Stomach (tissue), 8 donors: ENCODE measurements at regions not wholly inside any gene's neighbourhood (a gene's known extent, or its start where the extent isn't known, plus 50 kb on each side); places are given as distances from the start of the nearest gene placed in this dataset.
"Not testable (repeated sequence)": the region's sequence is repeated elsewhere in the genome, so short reads cannot be mapped to it uniquely, and the experiment has no call there.

ENCODE experiments used
- DNase-seq, 2 donors: peaks; one replicate each; pipeline versions ENCODE4 v3.0.0 to v3.0.0-alpha.2; 2013 to 2019
- H3K27ac ChIP-seq, 5 donors: fragments of 200-600 bp in 4 of 5; sonication (generic) in 4 of 5; one replicate each; pipeline ENCODE4 v1.5.1; 2013 to 2019; ENCODE audit warnings: mild to moderate bottlenecking in 1 of 5, moderate library complexity in 1 of 5
- H3K27me3 ChIP-seq, 3 donors: fragments of 200-600 bp; sonication (generic); one replicate each; pipeline ENCODE4 v1.5.1; 2017 to 2019; ENCODE audit warnings: mixed run types in 1 of 3
- H3K36me3 ChIP-seq, 4 donors: fragments of 200-600 bp; sonication (generic); 1 replicate in 3 of 4; 2 replicates in 1 of 4; pipeline ENCODE4 v1.5.1; 2016 to 2019
- H3K4me1 ChIP-seq, 4 donors: fragments of 200-600 bp; sonication (generic); one replicate each; pipeline ENCODE4 v1.5.1; 2016 to 2019
- H3K4me3 ChIP-seq, 4 donors: fragments of 200-600 bp; sonication (generic) in 3 of 4; one replicate each; pipeline ENCODE4 v1.5.1; 2016 to 2019; ENCODE audit warnings: mild to moderate bottlenecking in 1 of 4
- H3K9me3 ChIP-seq, 4 donors: fragments of 200-600 bp; sonication (generic); one replicate each; pipeline ENCODE4 v1.5.1; 2016 to 2019
- CTCF ChIP-seq, 7 experiments: fragments of 450-650 bp in 4 of 7; fragments of 200-600 bp in 3 of 7; sonication (generic) in 3 of 7; IDR thresholded peaks; one replicate each; pipeline ENCODE4 v1.5.1; 2016 to 2019; ENCODE audit warnings: antibody characterized with exemption in 7 of 7, control low read depth in 2 of 7, mild to moderate bottlenecking in 1 of 7
- EP300 ChIP-seq: sonication (generic); formaldehyde crosslinking; IDR thresholded peaks from one replicate; pipeline ENCODE4 v1.6.1; 2017; ENCODE audit warnings: antibody characterized with exemption
- POLR2A ChIP-seq, 4 donors: fragments of 450-650 bp; IDR thresholded peaks; one replicate each; pipeline ENCODE4 v1.6.1; 2016; ENCODE audit warnings: antibody characterized with exemption in 4 of 4, control low read depth in 2 of 4, mild to moderate bottlenecking in 1 of 4, moderate library complexity in 1 of 4
- POLR2AphosphoS5 ChIP-seq, 3 donors: sonication (generic); formaldehyde crosslinking; IDR thresholded peaks; one replicate each; pipeline ENCODE4 v1.6.1; 2016; ENCODE audit warnings: antibody characterized with exemption in 3 of 3
- WGBS, 5 donors: extraction: QIAGEN DNeasy Blood & Tissue Kit in 3 of 5; methylation state at CpG; one replicate each; pipeline versions ENCODE4 v1.1.5 to v1.1.7; 2013 to 2018; 5-methylcytosine and 5-hydroxymethylcytosine counted together
- intact Hi-C: fragments of 100-400 bp; cut with DNase I; formaldehyde crosslinking; loops from one replicate; pipeline ENCODE4 v1.15.1; 2023; ENCODE audit warnings: low total_unique reads
- donor health status: healthy with polysubstance abuse.
- donor health status: Bipolar disorder and iron deficiency.
- donor health status: healthy.

DNA sequence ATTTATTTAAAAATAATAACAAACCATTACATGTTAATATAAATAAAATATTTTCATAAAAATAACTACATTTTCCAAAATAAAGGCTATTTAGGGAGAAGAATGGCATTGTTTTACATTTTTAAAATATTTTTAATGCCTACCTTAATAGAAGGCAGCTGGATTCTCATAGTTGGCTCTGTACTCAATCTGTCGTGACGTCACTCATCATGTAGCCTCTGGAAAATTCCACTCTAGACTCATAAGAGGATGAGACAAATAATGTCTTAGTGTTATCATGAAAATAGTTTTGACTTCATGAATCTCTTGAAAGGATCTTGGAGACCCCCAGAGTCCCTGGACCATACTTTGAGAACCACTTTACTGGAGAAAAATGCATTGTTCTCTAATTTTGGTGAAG is 93.1 kb downstream of the NXNL2 start:
- DNase-seq: no peak
- Histone ChIP-seq H3K4me1 (no peaks in the 10 kb centered on the region), H3K4me3 (no peak overlapping the region), H3K27me3 (no peaks in the 10 kb centered on the region), H3K9me3 (peaks cover 0 to 3% (median 0%) of the 10 kb centered on the region in 4 donors), H3K36me3 (no peaks in the 10 kb centered on the region), H3K27ac (no peak overlapping the region)
- intact Hi-C loops: no loop called here
- WGBS, 5 donors: 75 to 96% (median 83%) methylated on average over 2 of the region's 2 CpGs
- TF ChIP-seq POLR2A (IDR thresholded peaks at IDR 0.05) (no peak), EP300 (no peak), POLR2AphosphoS5 (IDR thresholded peaks at IDR 0.05) (no peak), CTCF (IDR thresholded peaks at IDR 0.05) (no peak)

GRCh38 chr9:88628811-88629210 is 93.8 kb downstream of the NXNL2 start:
- H3K4me1 ChIP-seq: no peaks in the 10 kb centered on the region
- intact Hi-C loops: no loop called here
- no peak for TF ChIP-seq POLR2AphosphoS5 (IDR thresholded peaks at IDR 0.05)
- no peak for TF ChIP-seq POLR2A (IDR thresholded peaks at IDR 0.05)
- no peak for TF ChIP-seq EP300
- no peak for TF ChIP-seq CTCF (IDR thresholded peaks at IDR 0.05)
- peaks cover 0 to 5% (median 3%) of the 10 kb centered on the region in 4 donors for H3K9me3 ChIP-seq
- no peak overlapping the region for H3K4me3 ChIP-seq
- no peak overlapping the region for H3K27ac ChIP-seq
- H3K36me3 ChIP-seq: no peaks in the 10 kb centered on the region
- no peak for DNase-seq
- no peaks in the 10 kb centered on the region for H3K27me3 ChIP-seq

GRCh38 chr9:88630574-88630973 is 95.6 kb downstream of the NXNL2 start:
- H3K9me3 ChIP-seq, H3K27ac ChIP-seq, DNase-seq, H3K36me3 ChIP-seq, H3K4me3 ChIP-seq, intact Hi-C loops, H3K27me3 ChIP-seq, H3K4me1 ChIP-seq: not testable (repeated sequence)
- 71 to 87% (median 78%) methylated on average over 3 of the region's 3 CpGs for WGBS, 5 donors

GRCh38 chr9:88635151-88635550 is 100.2 kb downstream of the NXNL2 start:
- Histone ChIP-seq H3K36me3 (no peaks in the 10 kb centered on the region), H3K4me3 (no peak overlapping the region), H3K27ac (no peak overlapping the region), H3K9me3 (peaks cover 4 to 22% (median 9%) of the 10 kb centered on the region in 4 donors), H3K4me1 (no peaks in the 10 kb centered on the region), H3K27me3 (no peaks in the 10 kb centered on the region)
- no peak for DNase-seq
- intact Hi-C loops: no loop called here
- TF ChIP-seq POLR2A (IDR thresholded peaks at IDR 0.05) (no peak), CTCF (IDR thresholded peaks at IDR 0.05) (no peak), EP300 (no peak), POLR2AphosphoS5 (IDR thresholded peaks at IDR 0.05) (no peak)

DNA sequence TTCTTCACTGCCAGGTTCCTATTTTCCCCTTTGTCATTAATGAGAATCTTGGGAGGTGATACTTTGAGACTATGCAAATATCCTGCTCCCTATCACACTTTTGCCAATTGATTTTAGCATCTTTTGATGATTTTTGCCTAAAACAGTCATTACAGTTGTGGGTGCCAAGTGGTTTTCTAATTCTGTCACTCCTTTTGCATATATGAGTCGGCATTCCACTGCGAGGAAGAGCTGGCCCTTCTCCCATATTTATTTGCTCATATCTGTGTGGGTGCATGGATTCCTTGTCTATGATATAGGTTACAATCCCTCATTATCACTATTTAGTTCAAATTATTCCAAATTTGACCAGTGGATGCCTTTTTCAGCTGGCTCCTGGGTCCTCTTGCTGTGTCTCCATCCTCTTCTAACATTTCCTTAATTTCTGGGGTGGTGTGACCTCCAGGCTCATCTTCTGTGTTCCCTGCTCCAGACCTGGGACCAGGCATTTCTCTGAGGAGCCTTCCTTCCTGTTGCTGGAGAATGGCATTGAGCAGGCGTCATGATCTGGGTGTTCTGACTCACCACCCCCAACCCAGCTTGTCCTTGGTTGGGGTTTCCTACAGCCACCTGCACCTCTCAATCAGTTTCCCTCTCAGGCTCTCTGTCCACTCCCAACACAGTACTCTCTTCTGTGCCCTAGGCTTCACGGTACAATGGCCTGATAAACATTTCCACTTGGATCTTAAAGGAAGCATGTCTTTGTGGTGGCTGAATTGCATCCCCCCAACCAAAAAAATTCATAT is 106.7 kb downstream of the NXNL2 start:
- 81 to 88% (median 85%) methylated on average over 4 of the region's 4 CpGs for WGBS, 5 donors
- Histone ChIP-seq H3K4me3 (no peak overlapping the region), H3K27me3 (no peaks in the 10 kb centered on the region), H3K27ac (no peak overlapping the region), H3K36me3 (no peaks in the 10 kb centered on the region), H3K9me3 (peaks cover 0 to 14% (median 8%) of the 10 kb centered on the region in 4 donors), H3K4me1 (peaks cover 0 to 10% (median 0%) of the 10 kb centered on the region in 4 donors)
- TF ChIP-seq POLR2AphosphoS5 (IDR thresholded peaks at IDR 0.05): no peak
- TF ChIP-seq CTCF (IDR thresholded peaks at IDR 0.05): no peak
- no peak for TF ChIP-seq POLR2A (IDR thresholded peaks at IDR 0.05)
- no peak for TF ChIP-seq EP300
- DNase-seq: no peak
- intact Hi-C loops: no loop called here
